ENCODE measurements at regions not wholly inside any gene's neighbourhood (a gene's known extent, or its start where the extent isn't known, plus 50 kb on each side); places are given as distances from the start of the nearest gene placed in this dataset.

DNA sequence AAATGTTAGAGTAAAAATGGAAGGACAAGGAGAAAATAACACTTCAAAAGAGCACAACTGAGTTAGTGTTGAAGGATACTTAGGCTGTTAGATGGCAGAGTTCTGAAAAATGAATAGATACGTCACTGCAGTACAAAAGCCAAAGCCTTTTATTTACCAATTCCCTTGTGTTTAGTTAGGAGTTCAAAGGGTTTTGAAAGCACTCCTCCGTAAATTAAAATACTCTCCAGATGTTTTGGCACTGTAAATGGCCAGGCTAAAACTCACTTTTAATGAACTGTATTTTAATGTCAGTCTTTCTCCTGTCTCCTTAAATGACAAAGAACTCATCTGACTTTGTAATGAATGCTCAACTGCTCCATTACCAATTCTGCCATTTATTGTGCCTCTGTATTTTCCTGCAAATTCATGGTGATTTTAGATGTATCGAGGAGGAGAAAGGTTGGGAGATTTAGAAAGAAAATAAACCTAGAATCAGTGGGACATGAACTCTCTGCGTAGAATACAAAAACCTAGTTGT lies 1727.2 kb downstream of the MAT2B start:
- TF ChIP-seq, protein P1, sequence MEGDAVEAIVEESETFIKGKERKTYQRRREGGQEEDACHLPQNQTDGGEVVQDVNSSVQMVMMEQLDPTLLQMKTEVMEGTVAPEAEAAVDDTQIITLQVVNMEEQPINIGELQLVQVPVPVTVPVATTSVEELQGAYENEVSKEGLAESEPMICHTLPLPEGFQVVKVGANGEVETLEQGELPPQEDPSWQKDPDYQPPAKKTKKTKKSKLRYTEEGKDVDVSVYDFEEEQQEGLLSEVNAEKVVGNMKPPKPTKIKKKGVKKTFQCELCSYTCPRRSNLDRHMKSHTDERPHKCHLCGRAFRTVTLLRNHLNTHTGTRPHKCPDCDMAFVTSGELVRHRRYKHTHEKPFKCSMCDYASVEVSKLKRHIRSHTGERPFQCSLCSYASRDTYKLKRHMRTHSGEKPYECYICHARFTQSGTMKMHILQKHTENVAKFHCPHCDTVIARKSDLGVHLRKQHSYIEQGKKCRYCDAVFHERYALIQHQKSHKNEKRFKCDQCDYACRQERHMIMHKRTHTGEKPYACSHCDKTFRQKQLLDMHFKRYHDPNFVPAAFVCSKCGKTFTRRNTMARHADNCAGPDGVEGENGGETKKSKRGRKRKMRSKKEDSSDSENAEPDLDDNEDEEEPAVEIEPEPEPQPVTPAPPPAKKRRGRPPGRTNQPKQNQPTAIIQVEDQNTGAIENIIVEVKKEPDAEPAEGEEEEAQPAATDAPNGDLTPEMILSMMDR (IDR thresholded peaks at IDR 0.05): no peak
- no peak for TF ChIP-seq POLR2A (IDR thresholded peaks at IDR 0.05)
